Loucy (cell line): ENCODE measurements at regions not wholly inside any gene's neighbourhood (a gene's known extent, or its start where the extent isn't known, plus 50 kb on each side); places are given as distances from the start of the nearest gene placed in this dataset.
A peak's percentile ranks its signal among the peaks of the same experiment; 100 is the strongest.

Source experiments
- EZH2phosphoT487 ChIP-seq: fragments of 200-600 bp; IDR thresholded peaks from 2 replicates; pipeline ENCODE4 v1.6.1; 2018; ENCODE audit warnings: antibody characterized with exemption, mild to moderate bottlenecking, moderate library complexity, borderline replicate concordance
- TF ChIP-seq, protein P1 (sequence below): fragments of 200-600 bp; sonication (generic); conservative IDR thresholded peaks from 2 replicates; pipeline ENCODE4 v1.5.1; 2014; ENCODE audit warnings: mild to moderate bottlenecking, antibody characterized with exemption, low read length

DNA sequence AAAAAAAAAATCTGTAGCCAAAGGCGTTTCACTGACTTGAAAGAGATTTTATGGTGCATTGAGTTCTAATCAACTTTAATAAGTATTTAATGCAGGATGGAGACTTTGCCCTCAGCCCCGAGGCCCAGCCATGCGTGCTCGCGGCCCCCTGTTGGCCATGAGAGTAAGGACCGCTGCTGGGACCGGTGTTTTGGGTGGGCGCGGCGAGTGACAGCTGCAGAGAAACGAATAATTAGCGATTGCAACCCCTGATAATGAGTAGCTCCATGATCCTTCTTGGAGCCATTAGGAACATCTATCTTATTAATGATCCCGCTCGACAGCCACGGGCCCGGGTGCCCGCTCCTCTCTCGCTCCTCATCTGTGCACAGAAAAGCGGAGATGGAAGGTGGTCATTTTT, 347.4 kb downstream of the RPS24 start:
- TF ChIP-seq, protein P1, sequence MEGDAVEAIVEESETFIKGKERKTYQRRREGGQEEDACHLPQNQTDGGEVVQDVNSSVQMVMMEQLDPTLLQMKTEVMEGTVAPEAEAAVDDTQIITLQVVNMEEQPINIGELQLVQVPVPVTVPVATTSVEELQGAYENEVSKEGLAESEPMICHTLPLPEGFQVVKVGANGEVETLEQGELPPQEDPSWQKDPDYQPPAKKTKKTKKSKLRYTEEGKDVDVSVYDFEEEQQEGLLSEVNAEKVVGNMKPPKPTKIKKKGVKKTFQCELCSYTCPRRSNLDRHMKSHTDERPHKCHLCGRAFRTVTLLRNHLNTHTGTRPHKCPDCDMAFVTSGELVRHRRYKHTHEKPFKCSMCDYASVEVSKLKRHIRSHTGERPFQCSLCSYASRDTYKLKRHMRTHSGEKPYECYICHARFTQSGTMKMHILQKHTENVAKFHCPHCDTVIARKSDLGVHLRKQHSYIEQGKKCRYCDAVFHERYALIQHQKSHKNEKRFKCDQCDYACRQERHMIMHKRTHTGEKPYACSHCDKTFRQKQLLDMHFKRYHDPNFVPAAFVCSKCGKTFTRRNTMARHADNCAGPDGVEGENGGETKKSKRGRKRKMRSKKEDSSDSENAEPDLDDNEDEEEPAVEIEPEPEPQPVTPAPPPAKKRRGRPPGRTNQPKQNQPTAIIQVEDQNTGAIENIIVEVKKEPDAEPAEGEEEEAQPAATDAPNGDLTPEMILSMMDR, result peak; percentile 56
- no peak for TF ChIP-seq EZH2phosphoT487
